DND-41 (cell line): ENCODE measurements at regions not wholly inside any gene's neighbourhood (a gene's known extent, or its start where the extent isn't known, plus 50 kb on each side); places are given as distances from the start of the nearest gene placed in this dataset.

Source experiments
- CTCF ChIP-seq: IDR thresholded peaks from 2 replicates; pipeline ENCODE4 v1.5.1; 2012; ENCODE audit warnings: borderline replicate concordance, low read length, moderate library complexity, mild to moderate bottlenecking; ENCODE audit not compliant: poor library complexity, severe bottlenecking; ENCODE audit errors: extremely low read depth
- EZH2 ChIP-seq: IDR thresholded peaks from 3 replicates; pipeline ENCODE4 v1.6.1; 2012; ENCODE audit warnings: borderline replicate concordance, low read depth, mild to moderate bottlenecking, moderate library complexity, low read length, inconsistent platforms; ENCODE audit not compliant: severe bottlenecking

DNA sequence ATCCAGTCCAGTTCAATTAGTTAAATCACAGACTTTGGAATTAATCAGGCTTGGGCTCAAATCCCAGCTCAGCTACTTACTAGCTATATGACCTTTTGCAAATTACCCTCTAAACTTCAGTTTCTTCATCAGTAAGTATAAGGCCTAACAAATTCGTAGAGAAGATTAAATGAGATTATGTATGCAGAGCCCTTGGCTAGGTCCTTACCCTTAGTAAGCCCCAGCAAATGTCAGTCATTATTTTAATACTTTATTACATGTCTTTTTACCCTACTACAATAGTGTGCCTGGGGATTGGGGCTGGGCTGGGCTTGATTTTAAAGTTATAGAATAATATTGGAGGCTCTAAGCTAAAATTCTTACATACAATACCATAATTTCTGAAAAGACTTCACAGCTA, 326.1 kb upstream of the PREP start:
- TF ChIP-seq CTCF (no peak), EZH2 (no peak)
